Keratinocyte (primary cell): ENCODE measurements at regions not wholly inside any gene's neighbourhood (a gene's known extent, or its start where the extent isn't known, plus 50 kb on each side); places are given as distances from the start of the nearest gene placed in this dataset.

Experiments
- DNase-seq: peaks from one replicate; pipeline ENCODE4 v3.0.0-alpha.2; 2011; ENCODE audit warnings: low read depth, missing footprints, low spot score
- FAIRE-seq: peaks from 2 replicates; lab custom pipeline; 2011; peaks lifted over from hg19 to GRCh38; lab: Jason Lieb, UNC
- H2AFZ ChIP-seq: 2 replicates; pipeline ENCODE4 v1.6.0; 2012; ENCODE audit warnings: low read length, control low read depth, inconsistent platforms; ENCODE audit not compliant: control insufficient read depth
- H3K27ac ChIP-seq: 2 replicates; pipeline ENCODE4 v1.5.1; 2011; ENCODE audit warnings: low read length; ENCODE audit not compliant: control insufficient read depth, insufficient read depth
- H3K27me3 ChIP-seq: 3 replicates; pipeline ENCODE4 v1.6.0; 2011; ENCODE audit warnings: low read length; ENCODE audit not compliant: control insufficient read depth, insufficient read depth; ENCODE audit errors: extremely low read depth
- H3K36me3 ChIP-seq, 2 experiments: 2 replicates in 1 of 2; 3 replicates in 1 of 2; pipeline ENCODE4 v1.5.1; 2011; ENCODE audit warnings: low read length in 2 of 2, mild to moderate bottlenecking in 1 of 2; ENCODE audit not compliant: control insufficient read depth in 2 of 2, insufficient read depth in 2 of 2; ENCODE audit errors: extremely low read depth in 1 of 2
- H3K4me1 ChIP-seq: 3 replicates; pipeline ENCODE4 v1.5.1; 2011; ENCODE audit warnings: low read length; ENCODE audit not compliant: control insufficient read depth, insufficient read depth; ENCODE audit errors: extremely low read depth
- H3K4me2 ChIP-seq: 3 replicates; pipeline ENCODE4 v1.6.0; 2011; ENCODE audit warnings: low read depth, low read length; ENCODE audit not compliant: control insufficient read depth, insufficient read depth; ENCODE audit errors: extremely low read depth
- H3K4me3 ChIP-seq, 3 experiments: fragments of 200-600 bp in 1 of 3; sonication (generic) in 1 of 3; 2 replicates in 2 of 3; 3 replicates in 1 of 3; pipeline ENCODE4 v1.5.1; 2011 to 2016; ENCODE audit warnings: low read length in 3 of 3, mild to moderate bottlenecking in 3 of 3, control low read depth in 2 of 3, inconsistent platforms in 1 of 3, low read depth in 1 of 3, mixed read lengths in 1 of 3, mixed run types in 1 of 3, moderate library complexity in 1 of 3; ENCODE audit not compliant: control insufficient read depth in 2 of 3, insufficient read depth in 2 of 3; ENCODE audit errors: extremely low read depth in 1 of 3
- H3K79me2 ChIP-seq: 2 replicates; pipeline ENCODE4 v1.6.0; 2012; ENCODE audit warnings: low read length; ENCODE audit not compliant: control insufficient read depth, insufficient read depth
- H3K9ac ChIP-seq: 3 replicates; pipeline ENCODE4 v1.6.0; 2011; ENCODE audit warnings: low read length; ENCODE audit not compliant: control insufficient read depth, insufficient read depth; ENCODE audit errors: extremely low read depth
- H3K9me1 ChIP-seq: 3 replicates; pipeline ENCODE4 v1.6.0; 2011; ENCODE audit warnings: low read length; ENCODE audit not compliant: control insufficient read depth, insufficient read depth; ENCODE audit errors: extremely low read depth
- H3K9me3 ChIP-seq: 2 replicates; pipeline ENCODE4 v1.5.1; 2012; ENCODE audit warnings: low read depth, low read length; ENCODE audit not compliant: control insufficient read depth
- H4K20me1 ChIP-seq: 3 replicates; pipeline ENCODE4 v1.6.0; 2011; ENCODE audit warnings: low read length; ENCODE audit not compliant: control insufficient read depth, insufficient read depth; ENCODE audit errors: extremely low read depth
- EZH2 ChIP-seq: IDR thresholded peaks from one replicate; pipeline ENCODE4 v1.6.1; 2012; ENCODE audit warnings: inconsistent platforms, mild to moderate bottlenecking, low read length, moderate library complexity
- dilution Hi-C: fragments of 300-500 bp; cut with MboI; formaldehyde crosslinking; loops from one replicate; pipeline ENCODE4 v1.7.0; 2020; ENCODE audit warnings: low sequenced_read_pairs; ENCODE audit not compliant: extremely low pct_ligation_motif_present
- TF ChIP-seq, protein P1 (sequence below), 3 experiments: IDR thresholded peaks in 1 of 3; conservative IDR thresholded peaks in 1 of 3; optimal IDR thresholded peaks in 1 of 3; 2 replicates in 2 of 3; 3 replicates in 1 of 3; pipeline versions ENCODE3 to v1.5.1; 2011; ENCODE audit warnings: low read length in 3 of 3, mild to moderate bottlenecking in 3 of 3, moderate library complexity in 2 of 3, control low read depth in 1 of 3, inconsistent platforms in 1 of 3; ENCODE audit not compliant: insufficient read depth in 2 of 3; ENCODE audit errors: extremely low read depth in 1 of 3

DNA sequence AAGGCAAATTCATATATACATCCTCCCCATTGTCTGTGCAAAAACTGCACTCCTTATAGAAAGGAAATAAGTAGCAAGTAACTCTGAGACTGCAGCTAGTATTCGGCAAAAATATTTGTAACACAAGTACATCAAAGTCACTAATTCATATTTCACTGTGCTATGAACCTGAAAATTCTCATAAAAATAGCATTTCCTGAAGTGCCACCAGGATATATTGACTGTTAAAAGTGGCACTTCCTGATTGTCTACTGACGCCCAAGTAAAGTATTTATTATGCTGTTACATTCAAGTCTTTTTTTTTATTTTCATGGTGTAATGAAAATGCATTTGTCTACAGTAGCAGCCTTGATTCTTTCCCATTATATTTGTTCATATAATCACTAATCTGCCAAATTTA is 673.8 kb downstream of the PTPRC start:
- Histone ChIP-seq H2AFZ (no peak overlapping the region), H3K9me3 (no peaks in the 10 kb centered on the region), H3K9ac (no peak overlapping the region), H3K4me3 (no peak overlapping the region), H3K9me1 (no peaks in the 10 kb centered on the region), H3K27ac (no peak overlapping the region), H3K79me2 (no peaks in the 10 kb centered on the region), H3K4me2 (no peak overlapping the region), H3K4me1 (no peaks in the 10 kb centered on the region), H3K27me3 (no peaks in the 10 kb centered on the region), H4K20me1 (no peaks in the 10 kb centered on the region), H3K36me3 (no peaks in the 10 kb centered on the region)
- dilution Hi-C loops, result no loop called here
- FAIRE-seq (no peak), DNase-seq (no peak)
- TF ChIP-seq EZH2, result no peak
- TF ChIP-seq, protein P1, sequence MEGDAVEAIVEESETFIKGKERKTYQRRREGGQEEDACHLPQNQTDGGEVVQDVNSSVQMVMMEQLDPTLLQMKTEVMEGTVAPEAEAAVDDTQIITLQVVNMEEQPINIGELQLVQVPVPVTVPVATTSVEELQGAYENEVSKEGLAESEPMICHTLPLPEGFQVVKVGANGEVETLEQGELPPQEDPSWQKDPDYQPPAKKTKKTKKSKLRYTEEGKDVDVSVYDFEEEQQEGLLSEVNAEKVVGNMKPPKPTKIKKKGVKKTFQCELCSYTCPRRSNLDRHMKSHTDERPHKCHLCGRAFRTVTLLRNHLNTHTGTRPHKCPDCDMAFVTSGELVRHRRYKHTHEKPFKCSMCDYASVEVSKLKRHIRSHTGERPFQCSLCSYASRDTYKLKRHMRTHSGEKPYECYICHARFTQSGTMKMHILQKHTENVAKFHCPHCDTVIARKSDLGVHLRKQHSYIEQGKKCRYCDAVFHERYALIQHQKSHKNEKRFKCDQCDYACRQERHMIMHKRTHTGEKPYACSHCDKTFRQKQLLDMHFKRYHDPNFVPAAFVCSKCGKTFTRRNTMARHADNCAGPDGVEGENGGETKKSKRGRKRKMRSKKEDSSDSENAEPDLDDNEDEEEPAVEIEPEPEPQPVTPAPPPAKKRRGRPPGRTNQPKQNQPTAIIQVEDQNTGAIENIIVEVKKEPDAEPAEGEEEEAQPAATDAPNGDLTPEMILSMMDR (optimal IDR thresholded peaks at IDR 0.05 in 1 of 3, IDR thresholded peaks at IDR 0.05 in 1 of 3, conservative IDR thresholded peaks at IDR 0.05 in 1 of 3; ENCODE audit: extremely low read depth in 1 of 3, insufficient read depth in 2 of 3, low read length in 3 of 3), result no peak

DNA sequence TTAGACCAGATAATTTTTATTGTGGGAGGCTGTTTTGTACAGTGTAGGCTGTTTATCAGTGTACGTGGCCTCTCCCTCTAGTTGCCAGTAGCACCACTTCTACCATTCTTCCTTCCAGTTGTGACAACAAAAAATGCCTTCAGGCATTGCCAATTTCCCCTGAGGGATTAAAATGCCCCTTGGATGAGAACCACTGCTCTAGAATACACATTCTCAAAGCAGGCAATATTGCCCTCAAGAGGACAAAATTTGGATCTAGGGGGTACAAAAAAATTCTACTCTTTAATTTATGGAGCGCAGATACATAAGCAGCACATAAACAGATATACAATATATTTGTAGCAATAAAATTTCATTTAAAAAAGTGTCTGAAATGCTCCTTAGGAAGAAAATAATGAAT is 674.6 kb downstream of the PTPRC start:
- Histone ChIP-seq H4K20me1 (no peaks in the 10 kb centered on the region), H3K9ac (no peak overlapping the region), H3K27ac (no peak overlapping the region), H3K27me3 (no peaks in the 10 kb centered on the region), H3K4me3 (no peak overlapping the region), H3K9me1 (no peaks in the 10 kb centered on the region), H3K79me2 (no peaks in the 10 kb centered on the region), H3K9me3 (no peaks in the 10 kb centered on the region), H3K4me1 (no peaks in the 10 kb centered on the region), H3K36me3 (no peaks in the 10 kb centered on the region), H3K4me2 (no peak overlapping the region), H2AFZ (no peak overlapping the region)
- TF ChIP-seq, protein P1 (optimal IDR thresholded peaks at IDR 0.05 in 1 of 3, IDR thresholded peaks at IDR 0.05 in 1 of 3, conservative IDR thresholded peaks at IDR 0.05 in 1 of 3; ENCODE audit: extremely low read depth in 1 of 3, insufficient read depth in 2 of 3, low read length in 3 of 3), result no peak
- no peak for TF ChIP-seq EZH2
- no peak for DNase-seq
- dilution Hi-C loops, result no loop called here
- FAIRE-seq, result no peak
